ENCODE measurements at regions not wholly inside any gene's neighbourhood (a gene's known extent, or its start where the extent isn't known, plus 50 kb on each side); places are given as distances from the start of the nearest gene placed in this dataset.
"Not testable (repeated sequence)": the region's sequence is repeated elsewhere in the genome, so short reads cannot be mapped to it uniquely, and the experiment has no call there.

DNA sequence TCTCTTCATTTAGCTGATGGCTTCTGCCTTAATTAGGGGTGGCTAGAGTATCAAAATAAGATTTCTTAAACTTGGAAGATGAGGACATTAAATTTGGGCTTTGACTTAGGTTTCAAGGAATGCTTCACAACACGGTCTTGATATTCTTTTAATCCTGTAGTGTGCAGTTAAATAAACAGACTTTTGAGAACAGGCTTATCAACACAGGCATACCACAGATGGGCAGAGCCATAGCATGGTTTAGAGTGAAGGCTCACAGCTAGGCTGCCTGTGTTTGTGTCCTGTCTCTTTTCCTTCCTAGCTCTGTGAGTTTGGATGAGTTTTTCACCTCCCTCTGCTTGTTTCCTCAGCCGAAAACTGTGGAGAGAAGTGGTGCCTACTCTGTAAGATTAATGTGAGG, 102.3 kb upstream of the IPO9 start:
- DNase-seq (ENCODE audit: low read depth) = no peak

GRCh38 chr1:201728731-201729130, 100.2 kb upstream of the IPO9 start:
- no peak for DNase-seq (ENCODE audit: low read depth)

- no peak for DNase-seq (ENCODE audit: low read depth)
Measured at GRCh38 chr1:201729973-201730608, 98.9 kb upstream of the IPO9 start.

DNA sequence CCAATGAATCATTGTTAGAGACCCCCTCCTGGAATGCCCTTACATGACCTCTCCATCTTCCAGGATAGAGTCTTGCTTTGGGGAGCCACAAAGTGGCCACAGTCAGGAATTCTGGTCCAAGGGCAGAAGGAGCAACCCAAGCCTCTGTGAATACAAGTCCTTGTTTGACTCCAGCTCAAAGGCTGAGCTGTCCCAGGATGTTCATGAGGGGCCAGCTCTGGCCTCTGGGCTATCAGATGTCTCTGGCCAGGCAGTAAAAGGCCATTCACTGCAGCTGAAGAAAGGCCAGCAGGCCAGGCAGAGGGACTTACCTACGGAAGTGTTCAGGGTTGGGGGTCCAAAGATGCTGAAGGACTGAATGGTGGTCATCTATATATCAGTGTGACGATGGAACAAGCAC, 98.3 kb upstream of the IPO9 start:
- no peak for DNase-seq (ENCODE audit: low read depth)

DNA sequence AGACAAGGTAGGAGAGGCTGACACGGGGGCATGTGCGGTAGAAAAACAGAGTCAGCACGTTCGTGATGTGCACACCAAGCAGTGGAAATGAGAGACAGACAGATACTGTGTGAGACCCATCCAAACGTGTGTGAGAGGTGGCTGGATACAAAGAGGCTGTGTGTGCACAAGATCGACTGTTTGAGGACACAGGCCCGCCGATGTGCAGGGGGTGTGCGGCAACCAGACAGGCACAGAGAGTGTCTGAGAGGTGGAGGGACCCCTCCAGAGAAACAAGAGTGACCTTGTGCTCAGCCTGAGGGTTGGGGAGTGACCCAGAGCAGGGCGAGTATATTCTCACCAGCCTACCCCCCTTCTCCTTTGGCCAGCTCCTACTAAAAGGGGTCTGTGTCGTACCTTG, 97.8 kb upstream of the IPO9 start:
- no peak for DNase-seq (ENCODE audit: low read depth)

- DNase-seq (ENCODE audit: low read depth) = no peak
Measured at GRCh38 chr1:201731592-201731991, 97.4 kb upstream of the IPO9 start.

- no peak for DNase-seq (ENCODE audit: low read depth)
Measured at GRCh38 chr1:201732351-201732750, 96.6 kb upstream of the IPO9 start.

DNA sequence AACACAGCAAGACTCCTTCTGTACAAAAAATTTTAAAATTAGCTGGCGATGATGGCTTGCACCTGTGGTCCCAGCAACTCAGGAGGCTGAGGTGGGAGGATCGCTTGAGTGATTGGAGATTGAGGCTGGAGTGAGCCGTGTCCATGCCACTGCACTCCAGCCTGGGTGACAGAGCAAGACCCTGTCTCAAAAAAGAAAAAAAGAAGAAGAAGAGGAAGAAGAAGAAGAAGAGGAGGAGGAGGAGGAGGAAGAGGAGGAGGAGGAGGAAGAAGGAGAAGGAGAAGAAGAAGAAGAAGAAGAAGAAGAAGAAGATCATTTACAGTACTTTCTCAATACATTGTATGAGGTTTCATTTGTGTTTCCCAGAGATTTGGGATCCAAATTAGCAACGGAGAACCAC, 94.7 kb upstream of the IPO9 start:
- DNase-seq (ENCODE audit: low read depth) = not testable (repeated sequence)

DNA sequence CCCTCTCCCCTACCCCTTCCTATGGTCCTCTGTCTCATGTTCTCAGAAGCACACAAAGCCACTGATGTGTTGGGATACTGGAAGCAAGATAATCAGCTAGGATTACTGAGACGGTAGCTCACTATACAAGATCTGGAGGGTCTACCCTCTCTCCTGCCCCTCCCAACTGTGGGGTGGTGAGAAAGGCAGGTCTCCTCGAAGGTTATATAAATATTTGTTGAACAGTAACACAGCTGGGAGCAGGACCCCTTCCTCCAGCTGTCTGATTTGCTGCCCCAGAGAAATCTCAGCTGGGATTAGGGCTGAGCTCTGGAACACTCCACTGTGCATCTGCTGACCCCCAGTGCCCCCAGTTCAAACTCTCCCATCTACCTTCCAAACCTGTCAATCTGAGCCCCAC, 94.2 kb upstream of the IPO9 start:
- no peak for DNase-seq (ENCODE audit: low read depth)

- DNase-seq (ENCODE audit: low read depth) = no peak
Measured at GRCh38 chr1:201736707-201737320, 92.1 kb upstream of the IPO9 start.

- DNase-seq (ENCODE audit: low read depth) = no peak
Measured at GRCh38 chr1:201737352-201738060, 91.5 kb upstream of the IPO9 start.

DNA sequence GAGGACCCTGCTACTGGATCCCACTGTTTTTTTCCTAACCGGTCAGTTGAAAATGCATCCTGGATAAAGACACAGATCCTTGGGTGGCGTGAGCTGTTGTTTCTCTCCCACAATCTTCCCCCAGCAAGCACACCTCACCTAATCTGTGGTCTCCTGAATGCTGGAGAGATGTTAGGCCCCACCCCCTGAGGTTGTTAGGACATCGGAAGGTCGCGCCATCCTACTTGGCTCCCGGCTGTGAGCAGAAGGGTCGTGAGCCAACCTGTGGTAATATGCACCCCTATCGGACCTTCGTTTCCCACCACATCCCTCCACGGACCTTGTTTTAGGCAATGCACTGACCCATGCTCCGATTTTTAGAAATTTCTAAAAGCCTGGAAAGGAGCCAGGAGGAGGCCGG, 89.9 kb upstream of the IPO9 start:
- no peak for DNase-seq (ENCODE audit: low read depth)

- peak; percentile 23 for DNase-seq (ENCODE audit: low read depth)
Measured at GRCh38 chr1:201739492-201740085, 89.4 kb upstream of the IPO9 start.

DNA sequence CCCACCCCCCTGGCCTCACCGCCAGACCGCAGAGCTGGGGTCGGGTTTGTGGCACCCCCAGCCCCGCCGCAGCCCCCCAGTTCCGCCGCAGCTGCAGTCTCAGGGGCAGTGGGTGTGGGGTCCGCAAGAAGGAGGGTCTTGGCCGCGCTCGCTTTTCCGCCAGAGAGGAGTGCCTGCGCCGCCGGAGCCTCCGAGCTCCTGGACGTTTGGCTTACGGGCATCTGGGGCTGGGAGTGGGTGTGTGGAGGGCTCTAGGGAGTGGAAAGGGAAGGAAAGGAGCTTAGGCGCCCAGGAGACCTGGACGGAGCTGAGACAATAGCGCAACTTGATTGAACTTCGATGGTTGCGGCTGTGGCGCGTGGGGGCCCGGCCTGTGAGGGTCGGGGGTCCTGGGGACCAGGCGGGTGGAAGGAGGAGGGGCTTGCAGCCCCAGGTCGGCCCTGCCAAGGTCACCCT, 88.8 kb upstream of the IPO9 start:
- peak; percentile 5 for DNase-seq (ENCODE audit: low read depth)

DNA sequence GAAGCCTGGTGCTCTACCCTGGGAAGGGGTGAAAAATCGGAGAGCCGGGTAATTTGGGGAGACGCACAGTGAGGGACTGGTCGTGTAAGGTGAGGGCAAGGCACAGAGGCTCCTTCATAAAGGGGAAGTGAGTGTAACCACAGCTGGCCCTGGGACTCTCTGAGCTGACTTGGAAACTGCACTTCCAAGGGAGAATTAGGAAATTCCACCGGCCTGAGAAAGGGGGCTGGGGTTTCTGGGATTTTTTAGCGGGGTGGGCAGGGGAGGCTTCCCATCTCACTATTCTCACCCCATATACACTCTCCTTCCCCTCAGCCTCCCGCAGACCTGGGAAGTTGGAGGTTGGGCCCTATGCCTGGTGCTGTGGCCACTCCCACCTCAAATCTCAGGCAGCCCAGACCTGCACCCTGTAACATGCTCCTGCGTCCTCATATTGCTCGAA, 88.3 kb upstream of the IPO9 start:
- no peak for DNase-seq (ENCODE audit: low read depth)

DNA sequence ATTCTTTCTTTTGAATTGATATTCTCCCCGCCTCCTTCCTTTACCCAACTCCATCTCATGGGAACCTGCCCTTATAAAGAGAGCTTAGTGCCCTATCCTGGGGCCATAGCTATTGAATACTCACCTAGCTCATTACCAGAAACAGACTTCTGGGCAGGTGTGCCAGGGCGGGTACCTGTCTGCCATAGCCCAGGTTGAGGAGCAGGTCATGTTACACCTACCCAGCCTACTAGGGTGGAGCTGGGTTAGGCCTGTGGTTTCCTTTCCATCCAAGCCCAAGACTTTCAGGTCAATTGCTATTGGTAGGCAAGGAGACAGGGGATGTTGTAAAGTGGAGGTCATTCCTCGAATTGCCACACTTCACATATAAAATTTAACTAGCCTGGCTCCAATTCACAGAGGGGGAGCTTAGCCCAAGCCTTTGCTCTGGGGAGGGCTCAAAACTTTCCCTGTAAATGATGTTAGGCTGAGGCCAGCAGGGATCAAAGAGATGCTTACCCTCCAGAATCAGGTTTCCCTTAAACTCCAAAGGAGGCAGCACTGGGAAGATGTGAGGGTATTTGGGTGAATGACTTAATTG, 87.1 kb upstream of the IPO9 start:
- no peak for DNase-seq (ENCODE audit: low read depth)

- DNase-seq (ENCODE audit: low read depth) = no peak
Measured at GRCh38 chr1:201742476-201742875, 86.5 kb upstream of the IPO9 start.

- no peak for DNase-seq (ENCODE audit: low read depth)
Measured at GRCh38 chr1:201742955-201743805, 85.8 kb upstream of the IPO9 start.

GRCh38 chr1:201745023-201745422, 83.9 kb upstream of the IPO9 start:
- no peak for DNase-seq (ENCODE audit: low read depth)

DNA sequence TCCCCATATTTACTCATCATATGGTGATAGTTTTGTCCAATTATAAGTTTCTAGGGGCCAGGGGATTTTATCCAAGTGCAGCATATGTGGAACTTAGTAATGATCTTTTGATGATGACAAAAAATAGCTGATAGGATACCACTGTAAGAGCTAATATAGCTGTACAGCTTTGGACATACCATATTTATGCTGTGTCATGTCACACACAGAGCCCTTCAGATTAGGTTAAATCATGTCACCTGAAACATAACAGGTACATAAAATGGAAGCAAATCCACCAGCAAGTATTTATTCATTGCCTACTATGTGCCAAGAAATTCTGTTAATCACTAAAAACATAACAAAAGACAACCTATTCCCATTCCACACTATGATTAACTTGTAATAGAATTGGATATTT, 82.8 kb upstream of the IPO9 start:
- no peak for DNase-seq (ENCODE audit: low read depth)

DNA sequence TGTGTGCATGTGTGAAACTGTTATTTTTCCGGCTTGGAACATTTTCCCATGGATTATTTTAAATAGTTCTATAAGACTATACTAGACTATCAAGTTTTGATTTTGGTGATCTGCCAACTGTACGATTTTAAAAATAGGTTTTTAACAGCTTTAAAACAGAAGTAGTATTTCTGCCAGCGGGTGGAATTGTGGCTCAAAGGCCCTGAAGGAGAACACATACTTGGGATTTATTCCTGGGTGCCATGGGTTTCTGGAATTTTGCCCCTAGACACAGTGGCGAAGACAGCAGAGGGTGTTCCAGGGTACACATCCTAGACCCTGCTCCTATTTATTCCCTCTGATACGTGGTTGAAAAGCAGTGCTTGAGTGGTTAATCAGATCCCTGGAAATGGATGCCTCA, 81.7 kb upstream of the IPO9 start:
- DNase-seq (ENCODE audit: low read depth) = no peak

DNA sequence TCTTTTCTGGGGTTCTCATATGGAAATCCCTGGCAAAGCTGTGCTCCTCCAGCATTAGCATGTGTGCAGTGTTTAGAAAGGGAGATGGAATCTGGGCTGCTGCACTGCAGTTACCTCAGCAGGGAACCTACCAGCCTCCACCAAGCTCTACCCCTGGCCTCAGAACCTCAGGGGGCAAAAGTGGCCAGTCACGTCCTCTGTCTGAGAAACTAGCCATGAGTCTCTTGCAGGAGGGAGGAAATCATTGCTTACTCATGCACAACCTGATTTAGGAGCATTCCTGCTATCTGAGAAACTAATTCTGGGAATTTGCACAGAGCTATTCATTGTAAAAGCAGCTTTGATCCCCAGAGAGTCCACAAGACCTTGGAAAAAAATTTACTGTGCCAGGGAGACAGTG, 80.6 kb upstream of the IPO9 start:
- DNase-seq (ENCODE audit: low read depth) = no peak
